Adrenal gland (tissue), 5 donors: ENCODE measurements at regions not wholly inside any gene's neighbourhood (a gene's known extent, or its start where the extent isn't known, plus 50 kb on each side); places are given as distances from the start of the nearest gene placed in this dataset.

ENCODE experiments used
- CTCF ChIP-seq, 6 experiments: fragments of 450-650 bp in 4 of 6; fragments of 200-600 bp in 2 of 6; sonication (generic) in 1 of 6; IDR thresholded peaks; 1 replicate in 5 of 6; 2 replicates in 1 of 6; pipeline versions ENCODE4 v1.5.1 to v1.8.0; 2016 to 2021; ENCODE audit warnings: antibody characterized with exemption in 6 of 6, mild to moderate bottlenecking in 2 of 6, moderate library complexity in 1 of 6
- POLR2A ChIP-seq, 2 donors: fragments of 450-650 bp; IDR thresholded peaks; one replicate each; pipeline ENCODE4 v1.6.1; 2017; ENCODE audit warnings: antibody characterized with exemption in 2 of 2, mild to moderate bottlenecking in 2 of 2, moderate library complexity in 1 of 2
- donor health status: DM: no; HTN: no; CAD: no.

DNA sequence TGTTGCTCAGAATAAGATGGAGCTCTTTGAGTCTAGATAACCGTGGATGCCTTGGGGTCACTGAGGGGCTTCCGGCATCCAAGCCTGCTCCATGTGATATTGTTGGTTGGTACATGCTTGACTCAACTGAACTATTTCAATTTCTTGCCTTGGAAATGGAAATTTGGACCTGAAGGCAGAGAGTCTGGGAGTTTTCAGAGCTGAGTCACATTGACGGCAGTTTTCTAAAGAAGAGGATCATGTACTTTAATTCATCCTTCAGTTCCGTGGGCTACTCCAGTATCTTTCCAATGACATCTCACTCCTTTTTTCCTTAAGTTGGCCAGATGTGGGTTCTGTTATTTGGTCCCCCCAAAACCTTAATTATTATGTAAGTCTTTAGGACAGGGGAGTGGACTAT, 100.5 kb downstream of the MFAP3L start:
- no peak for TF ChIP-seq CTCF (IDR thresholded peaks at IDR 0.05)
- TF ChIP-seq POLR2A (IDR thresholded peaks at IDR 0.05) = no peak
